ENCODE measurements at regions not wholly inside any gene's neighbourhood (a gene's known extent, or its start where the extent isn't known, plus 50 kb on each side); places are given as distances from the start of the nearest gene placed in this dataset.

DNA sequence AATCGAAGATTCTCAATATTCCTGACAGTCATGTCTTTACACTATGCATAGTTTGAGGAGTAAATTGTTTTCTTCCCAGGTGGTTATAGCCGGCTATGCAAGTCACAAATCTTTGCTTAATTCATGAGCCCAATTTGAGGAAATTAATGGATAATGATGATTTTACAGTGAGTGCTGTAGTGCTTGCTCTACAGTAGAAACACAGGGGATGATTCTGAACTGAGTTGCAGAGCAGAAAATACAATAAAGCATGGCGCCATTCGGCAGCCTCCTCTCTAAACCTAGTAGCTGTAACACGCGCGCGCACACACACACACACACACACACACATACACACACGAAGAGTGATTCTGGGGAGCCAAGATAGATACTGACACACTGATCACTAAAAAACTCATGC, 181.7 kb upstream of the DPH6 start:
- Histone ChIP-seq H4K20me1 (ENCODE audit: insufficient read depth) (no peaks in the 10 kb centered on the region), H3K4me3 (no peak overlapping the region), H3K9me3 (ENCODE audit: insufficient read depth, low read depth) (no peaks in the 10 kb centered on the region), H3K27ac (peak overlapping the region; percentile 26; the same call in 1 of the 2 replicates), H3K9me2 (ENCODE audit: insufficient read depth) (no peaks in the 10 kb centered on the region), H3F3A (ENCODE audit: insufficient read depth, low read depth) (peaks cover 13% of the 10 kb centered on the region; the same call in 1 of the 2 replicates), H2AFZ (peak overlapping the region; percentile 22), H3K27me3 (ENCODE audit: insufficient read depth, low read depth) (no peaks in the 10 kb centered on the region), H3K79me2 (ENCODE audit: low read depth) (no peaks in the 10 kb centered on the region), H3K4me2 (peak overlapping the region; percentile 50), H3K4me1 (replicated peaks; ENCODE audit: insufficient read depth) (peaks cover 18% of the 10 kb centered on the region), H3K36me3 (ENCODE audit: low read depth) (no peaks in the 10 kb centered on the region)
- DNase-seq = no peak
- CTCF ChIA-PET = no interaction called here
- BruUV-seq (replicated peaks) = no TSS peak
- POLR2A ChIA-PET (ENCODE audit: unreplicated experiment) = no interaction called here
- TF ChIP-seq, protein P1, sequence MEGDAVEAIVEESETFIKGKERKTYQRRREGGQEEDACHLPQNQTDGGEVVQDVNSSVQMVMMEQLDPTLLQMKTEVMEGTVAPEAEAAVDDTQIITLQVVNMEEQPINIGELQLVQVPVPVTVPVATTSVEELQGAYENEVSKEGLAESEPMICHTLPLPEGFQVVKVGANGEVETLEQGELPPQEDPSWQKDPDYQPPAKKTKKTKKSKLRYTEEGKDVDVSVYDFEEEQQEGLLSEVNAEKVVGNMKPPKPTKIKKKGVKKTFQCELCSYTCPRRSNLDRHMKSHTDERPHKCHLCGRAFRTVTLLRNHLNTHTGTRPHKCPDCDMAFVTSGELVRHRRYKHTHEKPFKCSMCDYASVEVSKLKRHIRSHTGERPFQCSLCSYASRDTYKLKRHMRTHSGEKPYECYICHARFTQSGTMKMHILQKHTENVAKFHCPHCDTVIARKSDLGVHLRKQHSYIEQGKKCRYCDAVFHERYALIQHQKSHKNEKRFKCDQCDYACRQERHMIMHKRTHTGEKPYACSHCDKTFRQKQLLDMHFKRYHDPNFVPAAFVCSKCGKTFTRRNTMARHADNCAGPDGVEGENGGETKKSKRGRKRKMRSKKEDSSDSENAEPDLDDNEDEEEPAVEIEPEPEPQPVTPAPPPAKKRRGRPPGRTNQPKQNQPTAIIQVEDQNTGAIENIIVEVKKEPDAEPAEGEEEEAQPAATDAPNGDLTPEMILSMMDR (conservative IDR thresholded peaks at IDR 0.05) = no peak
- no peak for TF ChIP-seq EZH2 (IDR thresholded peaks at IDR 0.05; ENCODE audit: low read depth)
- intact Hi-C loops (cut with micrococcal nuclease; ENCODE audit: unreplicated experiment) = no loop called here

DNA sequence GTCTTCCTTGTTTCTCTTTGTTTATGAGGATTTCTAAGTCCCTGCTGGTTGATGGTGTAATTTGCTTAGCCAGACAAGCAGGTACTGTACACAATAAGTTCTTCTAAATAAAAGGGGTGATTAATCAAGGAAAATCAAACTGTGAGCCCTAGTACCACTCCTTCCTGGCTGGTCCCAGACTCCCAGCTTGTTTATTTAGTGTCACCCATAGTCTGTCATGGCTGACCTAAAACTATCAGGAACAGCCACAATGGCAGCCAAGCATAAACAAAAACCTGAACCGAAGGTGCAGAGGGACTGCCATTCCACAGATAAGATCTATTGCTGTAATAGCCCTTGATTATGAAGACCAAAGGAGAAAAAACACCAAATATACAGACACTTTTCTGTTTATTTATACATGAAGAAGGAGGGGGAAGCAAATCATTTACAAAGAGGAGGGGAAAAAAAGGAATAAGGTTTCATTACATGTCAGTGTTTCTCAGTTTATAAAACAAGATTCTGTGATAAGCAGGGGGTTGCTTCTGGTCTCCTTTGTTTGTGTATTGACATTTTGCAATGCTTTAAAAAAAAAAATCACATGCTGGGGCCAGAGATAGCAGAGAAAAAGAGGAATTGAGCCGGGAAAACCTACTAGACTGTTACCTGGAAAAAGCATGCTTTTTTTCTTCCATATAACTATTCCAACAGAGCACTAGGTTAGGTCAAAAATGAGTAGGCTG, 182.4 kb upstream of the DPH6 start:
- Histone ChIP-seq H3K9me2 (ENCODE audit: insufficient read depth) (no peaks in the 10 kb centered on the region), H3K4me3 (no peak overlapping the region; the same call in 1 of the 2 replicates), H3K27ac (peak overlapping the region; percentile 26), H3K4me1 (replicated peaks; ENCODE audit: insufficient read depth) (peaks cover 18% of the 10 kb centered on the region), H2AFZ (peak overlapping the region; percentile 22), H3K36me3 (ENCODE audit: low read depth) (no peaks in the 10 kb centered on the region), H3K27me3 (ENCODE audit: insufficient read depth, low read depth) (no peaks in the 10 kb centered on the region), H3K4me2 (peak overlapping the region; percentile 50), H4K20me1 (ENCODE audit: insufficient read depth) (no peaks in the 10 kb centered on the region), H3F3A (ENCODE audit: insufficient read depth, low read depth) (peaks cover 13% of the 10 kb centered on the region; the same call in 1 of the 2 replicates), H3K79me2 (ENCODE audit: low read depth) (no peaks in the 10 kb centered on the region), H3K9me3 (ENCODE audit: insufficient read depth, low read depth) (no peaks in the 10 kb centered on the region)
- ChIA-PET POLR2A (ENCODE audit: unreplicated experiment) (interaction anchor here (0.6 kb wide), 1 partner anchor 1590 kb away, joined by 11 read pairs; no protein-coding TSS in a partner anchor), CTCF (no interaction called here)
- no TSS peak for BruUV-seq (replicated peaks)
- DNase-seq = peak; percentile 63 to 87
- intact Hi-C loops (cut with micrococcal nuclease; ENCODE audit: unreplicated experiment) = no loop called here
- no peak for TF ChIP-seq EZH2 (IDR thresholded peaks at IDR 0.05; ENCODE audit: low read depth)
- TF ChIP-seq, protein P1 (conservative IDR thresholded peaks at IDR 0.05) = no peak

GRCh38 chr15:35736150-35736549, 190.2 kb upstream of the DPH6 start:
- H3F3A ChIP-seq (ENCODE audit: insufficient read depth, low read depth) = no peaks in the 10 kb centered on the region
- no peak overlapping the region for H2AFZ ChIP-seq
- no peak for DNase-seq
- no peaks in the 10 kb centered on the region for H3K9me2 ChIP-seq (ENCODE audit: insufficient read depth)
- H3K36me3 ChIP-seq (ENCODE audit: low read depth) = no peaks in the 10 kb centered on the region
- ChIA-PET CTCF (no interaction called here), POLR2A (ENCODE audit: unreplicated experiment) (no interaction called here)
- peaks cover 16% of the 10 kb centered on the region; the same call in 1 of the 2 replicates for H3K4me1 ChIP-seq (replicated peaks; ENCODE audit: insufficient read depth)
- no peak overlapping the region for H3K27ac ChIP-seq
- no peaks in the 10 kb centered on the region for H4K20me1 ChIP-seq (ENCODE audit: insufficient read depth)
- no peaks in the 10 kb centered on the region; the same call in 1 of the 2 replicates for H3K9me3 ChIP-seq (ENCODE audit: insufficient read depth, low read depth)
- H3K4me2 ChIP-seq = no peak overlapping the region
- TF ChIP-seq EZH2 (IDR thresholded peaks at IDR 0.05; ENCODE audit: low read depth) = no peak
- TF ChIP-seq, protein P1 (conservative IDR thresholded peaks at IDR 0.05) = no peak
- intact Hi-C loops (cut with micrococcal nuclease; ENCODE audit: unreplicated experiment) = no loop called here
- no peak overlapping the region for H3K4me3 ChIP-seq
- H3K27me3 ChIP-seq (ENCODE audit: insufficient read depth, low read depth) = no peaks in the 10 kb centered on the region
- no peaks in the 10 kb centered on the region for H3K79me2 ChIP-seq (ENCODE audit: low read depth)
- no TSS peak for BruUV-seq (replicated peaks)

Measured in PC-9 (cell line).